ENCODE measurements at regions not wholly inside any gene's neighbourhood (a gene's known extent, or its start where the extent isn't known, plus 50 kb on each side); places are given as distances from the start of the nearest gene placed in this dataset.

GRCh38 chr7:113410796-113411195, 292.4 kb upstream of the SMIM30 start:
- H3K36me3 ChIP-seq: no peaks in the 10 kb centered on the region
- no peak overlapping the region for H3K27ac ChIP-seq (replicated peaks in 1 of 4)
- H3K4me3 ChIP-seq: no peak overlapping the region
- no peak for DNase-seq (ENCODE audit: extremely low spot score)
- no peaks in the 10 kb centered on the region for H3K27me3 ChIP-seq
- TF ChIP-seq CTCF (IDR thresholded peaks at IDR 0.05): no peak
- TF ChIP-seq EP300 (IDR thresholded peaks at IDR 0.05): no peak
- TF ChIP-seq POLR2AphosphoS5 (IDR thresholded peaks at IDR 0.05): no peak
- no peak for TF ChIP-seq POLR2A (IDR thresholded peaks at IDR 0.05; ENCODE audit: low read depth)
- intact Hi-C loops (cut with DNase I): no loop called here
- no peaks in the 10 kb centered on the region for H3K4me1 ChIP-seq
- 79% methylated on average over 1 of the region's 1 CpG for WGBS
- no peaks in the 10 kb centered on the region for H3K9me3 ChIP-seq

GRCh38 chr7:113408999-113409398, 290.6 kb upstream of the SMIM30 start:
- no peak for DNase-seq (ENCODE audit: extremely low spot score)
- TF ChIP-seq CTCF (IDR thresholded peaks at IDR 0.05) (no peak), EP300 (IDR thresholded peaks at IDR 0.05) (no peak), POLR2A (IDR thresholded peaks at IDR 0.05; ENCODE audit: low read depth) (no peak), POLR2AphosphoS5 (IDR thresholded peaks at IDR 0.05) (no peak)
- WGBS: 50% methylated on average over 1 of the region's 1 CpG
- Histone ChIP-seq H3K4me3 (no peak overlapping the region), H3K27ac (replicated peaks in 1 of 4) (no peak overlapping the region), H3K4me1 (no peaks in the 10 kb centered on the region), H3K36me3 (no peaks in the 10 kb centered on the region), H3K9me3 (no peaks in the 10 kb centered on the region), H3K27me3 (no peaks in the 10 kb centered on the region)
- intact Hi-C loops (cut with DNase I): no loop called here

GRCh38 chr7:113405296-113406056, 287.1 kb upstream of the SMIM30 start:
- no peaks in the 10 kb centered on the region for H3K4me1 ChIP-seq
- intact Hi-C loops (cut with DNase I): no loop called here
- 89% methylated on average over 4 of the region's 4 CpGs for WGBS

GRCh38 chr7:113404245-113404644, 285.9 kb upstream of the SMIM30 start:
- DNase-seq (ENCODE audit: extremely low spot score): no peak
- no peak for TF ChIP-seq POLR2A (IDR thresholded peaks at IDR 0.05; ENCODE audit: low read depth)
- TF ChIP-seq CTCF (IDR thresholded peaks at IDR 0.05): no peak
- TF ChIP-seq EP300 (IDR thresholded peaks at IDR 0.05): no peak
- no peak for TF ChIP-seq POLR2AphosphoS5 (IDR thresholded peaks at IDR 0.05)
- intact Hi-C loops (cut with DNase I): no loop called here
- H3K4me3 ChIP-seq: no peak overlapping the region
- no peak overlapping the region for H3K27ac ChIP-seq (replicated peaks in 1 of 4)
- no peaks in the 10 kb centered on the region for H3K9me3 ChIP-seq
- H3K4me1 ChIP-seq: no peaks in the 10 kb centered on the region
- H3K27me3 ChIP-seq: no peaks in the 10 kb centered on the region
- WGBS: 67% methylated on average over 8 of the region's 8 CpGs
- no peaks in the 10 kb centered on the region for H3K36me3 ChIP-seq

More at GRCh38 chr7:113405296-113406056, 287.1 kb upstream of the SMIM30 start:
- no peaks in the 10 kb centered on the region for H3K9me3 ChIP-seq
- no peak overlapping the region for H3K27ac ChIP-seq (replicated peaks in 1 of 4)
- H3K27me3 ChIP-seq: no peaks in the 10 kb centered on the region
- no peak overlapping the region for H3K4me3 ChIP-seq
- TF ChIP-seq POLR2A (IDR thresholded peaks at IDR 0.05; ENCODE audit: low read depth) (no peak), CTCF (IDR thresholded peaks at IDR 0.05) (no peak), POLR2AphosphoS5 (IDR thresholded peaks at IDR 0.05) (no peak), EP300 (IDR thresholded peaks at IDR 0.05) (no peak)
- no peak for DNase-seq (ENCODE audit: extremely low spot score)
- H3K36me3 ChIP-seq: no peaks in the 10 kb centered on the region

- intact Hi-C loops (cut with DNase I): no loop called here
Observed at GRCh38 chr7:113402482-113402881, 284.1 kb upstream of the SMIM30 start.

More at GRCh38 chr7:113402482-113402881, 284.1 kb upstream of the SMIM30 start:
- Histone ChIP-seq H3K27ac (replicated peaks in 1 of 4) (no peak overlapping the region), H3K36me3 (no peaks in the 10 kb centered on the region), H3K4me3 (no peak overlapping the region), H3K27me3 (no peaks in the 10 kb centered on the region), H3K9me3 (no peaks in the 10 kb centered on the region), H3K4me1 (no peaks in the 10 kb centered on the region)
- no peak for TF ChIP-seq CTCF (IDR thresholded peaks at IDR 0.05)
- TF ChIP-seq POLR2AphosphoS5 (IDR thresholded peaks at IDR 0.05): no peak
- TF ChIP-seq EP300 (IDR thresholded peaks at IDR 0.05): no peak
- TF ChIP-seq POLR2A (IDR thresholded peaks at IDR 0.05; ENCODE audit: low read depth): no peak
- no peak for DNase-seq (ENCODE audit: extremely low spot score)

Data from esophagus muscularis mucosa (tissue), 4 donors.